ENCODE measurements at regions not wholly inside any gene's neighbourhood (a gene's known extent, or its start where the extent isn't known, plus 50 kb on each side); places are given as distances from the start of the nearest gene placed in this dataset.
A peak's percentile ranks its signal among the peaks of the same experiment; 100 is the strongest.

GRCh38 chr9:134525841-134526583, 115.6 kb upstream of the COL5A1 start:
- TF ChIP-seq POLR2AphosphoS5 (IDR thresholded peaks at IDR 0.05; ENCODE audit: insufficient read depth in 1 of 2, low read depth in 1 of 2) = peak in 1 of 2 donors; percentile 46
- no peak for TF ChIP-seq CTCF (IDR thresholded peaks at IDR 0.05)

Data from vagina (tissue), 2 donors.